ENCODE measurements at regions not wholly inside any gene's neighbourhood (a gene's known extent, or its start where the extent isn't known, plus 50 kb on each side); places are given as distances from the start of the nearest gene placed in this dataset.
"Not testable (repeated sequence)": the region's sequence is repeated elsewhere in the genome, so short reads cannot be mapped to it uniquely, and the experiment has no call there.

DNA sequence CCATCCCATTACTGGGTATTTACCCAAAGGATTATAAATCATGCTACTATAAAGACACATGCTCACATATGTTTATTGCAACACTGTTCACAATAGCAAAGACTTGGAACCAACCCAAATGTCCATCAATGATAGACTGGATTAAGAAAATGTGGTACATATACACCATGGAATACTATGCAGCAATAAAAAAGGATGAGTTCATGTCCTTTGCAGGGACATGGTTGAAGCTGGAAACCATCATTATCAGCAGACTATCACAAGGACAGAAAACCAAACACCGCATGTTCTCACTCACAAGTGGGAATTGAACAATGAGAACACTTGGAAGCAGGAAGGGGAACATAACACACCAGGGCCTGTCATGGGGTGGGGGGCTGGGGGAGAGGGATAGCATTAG lies 249.6 kb upstream of the RASGRP1 start:
- not testable (repeated sequence) for TF ChIP-seq POLR2AphosphoS5 (IDR thresholded peaks at IDR 0.05); POLR2A (IDR thresholded peaks at IDR 0.05); EP300 (IDR thresholded peaks at IDR 0.05; ENCODE audit: low read depth)
- TF ChIP-seq, protein P1, sequence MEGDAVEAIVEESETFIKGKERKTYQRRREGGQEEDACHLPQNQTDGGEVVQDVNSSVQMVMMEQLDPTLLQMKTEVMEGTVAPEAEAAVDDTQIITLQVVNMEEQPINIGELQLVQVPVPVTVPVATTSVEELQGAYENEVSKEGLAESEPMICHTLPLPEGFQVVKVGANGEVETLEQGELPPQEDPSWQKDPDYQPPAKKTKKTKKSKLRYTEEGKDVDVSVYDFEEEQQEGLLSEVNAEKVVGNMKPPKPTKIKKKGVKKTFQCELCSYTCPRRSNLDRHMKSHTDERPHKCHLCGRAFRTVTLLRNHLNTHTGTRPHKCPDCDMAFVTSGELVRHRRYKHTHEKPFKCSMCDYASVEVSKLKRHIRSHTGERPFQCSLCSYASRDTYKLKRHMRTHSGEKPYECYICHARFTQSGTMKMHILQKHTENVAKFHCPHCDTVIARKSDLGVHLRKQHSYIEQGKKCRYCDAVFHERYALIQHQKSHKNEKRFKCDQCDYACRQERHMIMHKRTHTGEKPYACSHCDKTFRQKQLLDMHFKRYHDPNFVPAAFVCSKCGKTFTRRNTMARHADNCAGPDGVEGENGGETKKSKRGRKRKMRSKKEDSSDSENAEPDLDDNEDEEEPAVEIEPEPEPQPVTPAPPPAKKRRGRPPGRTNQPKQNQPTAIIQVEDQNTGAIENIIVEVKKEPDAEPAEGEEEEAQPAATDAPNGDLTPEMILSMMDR (IDR thresholded peaks at IDR 0.05) = not testable (repeated sequence)

Data from transverse colon (tissue), 4 donors.